ENCODE measurements at regions not wholly inside any gene's neighbourhood (a gene's known extent, or its start where the extent isn't known, plus 50 kb on each side); places are given as distances from the start of the nearest gene placed in this dataset.

DNA sequence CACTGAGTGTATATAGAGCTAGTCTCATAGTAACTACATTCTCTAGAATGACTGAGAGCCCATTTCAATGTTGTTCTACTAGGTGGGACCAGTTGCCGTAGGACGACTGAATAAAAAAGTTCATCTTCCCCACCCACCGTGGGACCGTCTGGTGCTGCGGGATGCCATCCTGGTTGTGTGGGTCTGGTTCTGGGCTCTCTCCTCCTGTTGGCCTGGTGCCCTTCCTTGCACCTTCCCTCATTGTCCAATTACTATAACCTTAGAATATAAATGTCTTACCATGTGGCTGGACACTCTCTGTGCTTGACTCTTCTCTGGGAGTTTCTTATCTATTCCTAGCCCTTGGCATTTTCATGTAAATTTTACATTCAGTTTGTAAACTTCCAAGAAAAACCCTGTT, 344.4 kb downstream of the TCERG1L start:
- Histone ChIP-seq H3K79me1 (ENCODE audit: insufficient read depth, low read depth, low read length, poor library complexity, severe bottlenecking) (no peaks in the 10 kb centered on the region), H2BK12ac (ENCODE audit: insufficient read length, low read depth, low read length) (no peak overlapping the region), H2BK20ac (ENCODE audit: low read depth, low read length, poor library complexity, severe bottlenecking) (no peak overlapping the region), H3K14ac (ENCODE audit: insufficient read depth, low read length) (no peak overlapping the region), H2BK5ac (ENCODE audit: insufficient read length, low read length) (no peak overlapping the region), H3K27me3 (ENCODE audit: insufficient read depth, low read length) (no peaks in the 10 kb centered on the region), H4K20me1 (ENCODE audit: control insufficient read depth, insufficient read depth, insufficient read length) (no peaks in the 10 kb centered on the region), H3K4me2 (ENCODE audit: insufficient read depth, insufficient read length, low read length) (no peak overlapping the region), H3K23ac (ENCODE audit: insufficient read length, low read depth, low read length) (no peak overlapping the region), H3K18ac (ENCODE audit: insufficient read length, low read depth, low read length) (no peak overlapping the region), H2BK15ac (ENCODE audit: low read depth, low read length) (no peak overlapping the region), H3K9ac (ENCODE audit: extremely low read depth, insufficient read length, low read length) (no peak overlapping the region), H4K8ac (replicated peaks; ENCODE audit: insufficient read length, low read depth, low read length) (no peak overlapping the region), H3K27ac (ENCODE audit: insufficient read length, low read depth, low read length) (no peak overlapping the region), H3K4me1 (ENCODE audit: insufficient read depth, low read length) (no peaks in the 10 kb centered on the region), H3K23me2 (ENCODE audit: insufficient read length, low read depth, low read length, poor library complexity, severe bottlenecking) (no peaks in the 10 kb centered on the region), H3K9me3 (ENCODE audit: control insufficient read depth, low read depth, low read length) (no peaks in the 10 kb centered on the region), H2BK120ac (ENCODE audit: low read depth, low read length, poor library complexity, severe bottlenecking) (no peak overlapping the region), H2AK5ac (ENCODE audit: insufficient read length, low read length) (no peak overlapping the region), H3K4ac (ENCODE audit: low read depth, low read length) (no peak overlapping the region), H4K5ac (ENCODE audit: insufficient read length, low read depth, low read length) (no peak overlapping the region), H3K56ac (ENCODE audit: insufficient read length, low read depth, low read length) (no peak overlapping the region), H3T11ph (ENCODE audit: low read length) (no peak overlapping the region), H2AFZ (ENCODE audit: low read length) (no peak overlapping the region), H3K79me2 (ENCODE audit: insufficient read depth, low read length) (no peaks in the 10 kb centered on the region), H4K91ac (ENCODE audit: insufficient read length, low read depth, low read length) (no peak overlapping the region)
- Mint-ChIP-seq H3K27me3 (ENCODE audit: low read depth) (peaks cover 3% of the 10 kb centered on the region), H3K4me1 (peaks cover 0 to 3% of the 10 kb centered on the region in 2 experiments; a peak in 3 of 4 replicates), H3K9me3 (peaks cover 0 to 10% of the 10 kb centered on the region in 2 experiments; a peak in 4 of 5 replicates), H3K4me3 (no peak overlapping the region), H3K27ac (no peak overlapping the region), H3K36me3 (ENCODE audit: insufficient read depth in 1 of 3, low read depth in 3 of 3) (peaks cover 0 to 3% (median 0%) of the 10 kb centered on the region in 3 experiments; a peak in 2 of 7 replicates)
- peak; percentile 2 for DNase-seq
- TF ChIP-seq, protein P1, sequence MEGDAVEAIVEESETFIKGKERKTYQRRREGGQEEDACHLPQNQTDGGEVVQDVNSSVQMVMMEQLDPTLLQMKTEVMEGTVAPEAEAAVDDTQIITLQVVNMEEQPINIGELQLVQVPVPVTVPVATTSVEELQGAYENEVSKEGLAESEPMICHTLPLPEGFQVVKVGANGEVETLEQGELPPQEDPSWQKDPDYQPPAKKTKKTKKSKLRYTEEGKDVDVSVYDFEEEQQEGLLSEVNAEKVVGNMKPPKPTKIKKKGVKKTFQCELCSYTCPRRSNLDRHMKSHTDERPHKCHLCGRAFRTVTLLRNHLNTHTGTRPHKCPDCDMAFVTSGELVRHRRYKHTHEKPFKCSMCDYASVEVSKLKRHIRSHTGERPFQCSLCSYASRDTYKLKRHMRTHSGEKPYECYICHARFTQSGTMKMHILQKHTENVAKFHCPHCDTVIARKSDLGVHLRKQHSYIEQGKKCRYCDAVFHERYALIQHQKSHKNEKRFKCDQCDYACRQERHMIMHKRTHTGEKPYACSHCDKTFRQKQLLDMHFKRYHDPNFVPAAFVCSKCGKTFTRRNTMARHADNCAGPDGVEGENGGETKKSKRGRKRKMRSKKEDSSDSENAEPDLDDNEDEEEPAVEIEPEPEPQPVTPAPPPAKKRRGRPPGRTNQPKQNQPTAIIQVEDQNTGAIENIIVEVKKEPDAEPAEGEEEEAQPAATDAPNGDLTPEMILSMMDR (conservative IDR thresholded peaks at IDR 0.05) = no peak
- WGBS (ENCODE audit: extremely low coverage, insufficient read length, low lambda C conversion rate) = no CpG with 5 or more reads among the region's 5 CpGs

Data from H9 (cell line).